ENCODE measurements at regions not wholly inside any gene's neighbourhood (a gene's known extent, or its start where the extent isn't known, plus 50 kb on each side); places are given as distances from the start of the nearest gene placed in this dataset.

DNA sequence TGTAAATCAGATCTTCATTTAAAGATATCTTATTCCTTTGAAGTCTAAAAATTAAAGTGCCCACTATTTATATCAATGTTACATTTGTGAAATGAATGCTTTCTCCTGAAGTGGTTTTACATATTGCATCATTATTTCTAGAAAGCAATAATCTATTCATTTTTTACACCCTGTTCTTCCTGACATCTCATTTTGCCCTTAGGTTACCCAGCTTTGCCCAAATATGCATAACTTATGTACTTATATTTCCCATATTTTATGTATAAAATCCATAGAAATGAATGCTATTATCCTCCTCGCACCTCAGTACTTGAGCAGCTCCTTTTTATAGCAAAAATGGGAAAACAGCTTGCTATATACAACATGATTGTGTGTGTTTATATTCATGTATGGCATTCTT, 396.5 kb upstream of the DSEL start:
- TF ChIP-seq TAF1 (IDR thresholded peaks at IDR 0.05; ENCODE audit: low read depth, low read length) (no peak), PAX5 (IDR thresholded peaks at IDR 0.05; ENCODE audit: insufficient read depth, low read length, severe bottlenecking) (no peak), POLR2A (IDR thresholded peaks at IDR 0.05; ENCODE audit: low read depth, low read length) (no peak), POLR2AphosphoS5 (IDR thresholded peaks at IDR 0.05; ENCODE audit: low read depth, low read length) (no peak), POU2F2 (IDR thresholded peaks at IDR 0.05; ENCODE audit: low read depth, low read length) (no peak)

Measured in GM12891 (cell line).